Fibroblast of skin of right biceps (primary cell): ENCODE measurements at regions not wholly inside any gene's neighbourhood (a gene's known extent, or its start where the extent isn't known, plus 50 kb on each side); places are given as distances from the start of the nearest gene placed in this dataset.

ENCODE experiments used
- DNase-seq: peaks from one replicate; pipeline ENCODE4 v3.0.0-alpha.2; 2013

GRCh38 chr14:101004176-101004575 lies 100.7 kb upstream of the RTL1 start:
- no peak for DNase-seq

- DNase-seq = peak; percentile 71
These were observed 101.4 kb upstream of the RTL1 start for GRCh38 chr14:101004954-101005353.

GRCh38 chr14:101005447-101005846 lies 101.9 kb upstream of the RTL1 start:
- DNase-seq = no peak

DNA sequence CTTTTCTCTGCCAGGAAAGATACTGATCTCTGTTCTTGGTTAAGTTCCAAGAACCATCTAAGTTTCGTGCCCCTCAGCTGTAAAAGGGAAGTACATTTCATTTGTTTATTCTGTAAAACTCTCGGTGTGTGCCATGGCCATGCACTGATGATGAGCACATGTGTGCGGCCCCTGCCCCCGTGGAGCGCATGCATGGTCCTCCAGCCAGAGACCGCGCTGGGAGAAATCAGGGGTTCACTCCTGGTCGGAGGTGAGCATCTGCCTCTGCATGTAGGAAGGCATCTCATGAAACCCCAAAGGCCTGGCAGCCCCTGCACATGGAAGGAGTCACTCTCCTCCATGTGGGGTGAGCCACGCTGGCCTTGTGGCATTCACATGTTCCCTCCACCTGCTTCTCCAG lies 102.5 kb upstream of the RTL1 start:
- no peak for DNase-seq

DNA sequence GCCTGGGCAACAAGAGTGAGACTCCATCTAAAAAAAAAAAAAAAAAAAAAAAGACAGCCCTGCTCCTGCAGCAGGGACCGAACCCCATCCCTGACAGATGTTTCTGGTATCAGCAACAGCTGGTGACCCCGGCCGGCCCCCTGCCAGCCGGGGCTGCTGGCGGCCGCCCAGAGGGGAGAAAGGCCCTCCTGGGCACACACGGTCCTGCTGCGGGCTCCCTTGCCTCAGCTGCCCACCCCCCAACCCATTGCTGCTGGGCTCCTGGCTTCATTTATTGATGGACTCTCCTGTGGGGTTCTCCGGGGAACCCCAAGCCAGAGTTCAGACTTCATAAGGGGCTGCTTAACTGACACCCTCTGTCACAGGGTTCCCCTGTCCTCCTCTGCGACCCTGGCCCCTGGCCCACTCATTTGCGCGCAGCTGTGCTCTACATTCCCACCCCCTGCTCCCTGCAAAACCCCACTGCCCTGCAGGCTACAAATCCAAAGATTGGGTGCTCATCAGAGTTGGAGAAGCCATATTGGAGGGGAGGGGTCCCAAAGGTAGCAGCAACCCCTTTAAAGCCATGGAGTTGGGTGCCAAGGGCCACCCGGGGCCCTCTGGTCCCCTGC lies 103.6 kb upstream of the RTL1 start:
- no peak for DNase-seq

DNA sequence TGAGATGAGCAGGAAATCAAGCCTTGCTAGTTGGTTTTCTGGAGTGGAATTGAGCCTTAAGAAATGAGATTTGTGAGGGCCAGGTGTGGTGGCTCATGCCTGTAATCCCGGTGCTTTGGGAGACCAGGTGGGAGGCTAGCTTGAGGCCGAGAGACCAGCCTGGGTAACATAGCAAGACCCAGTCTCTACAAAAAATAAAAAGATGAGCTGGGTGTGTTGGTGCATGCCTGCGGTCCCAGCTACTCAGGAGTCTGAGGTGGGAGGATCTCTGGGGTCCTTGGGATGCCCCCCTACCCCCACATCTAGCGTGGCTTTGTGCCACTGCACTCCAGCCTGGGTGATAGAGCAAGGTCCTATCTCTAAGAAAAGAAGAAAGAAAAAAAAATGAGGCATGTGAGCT lies 104.2 kb upstream of the RTL1 start:
- no peak for DNase-seq

- DNase-seq = no peak
These were observed 104.7 kb upstream of the RTL1 start for GRCh38 chr14:101008196-101008595.

- peak; percentile 26 for DNase-seq
These were observed 105.3 kb upstream of the RTL1 start for GRCh38 chr14:101008631-101009336.

GRCh38 chr14:101009531-101009930 lies 106.0 kb upstream of the RTL1 start:
- no peak for DNase-seq

DNA sequence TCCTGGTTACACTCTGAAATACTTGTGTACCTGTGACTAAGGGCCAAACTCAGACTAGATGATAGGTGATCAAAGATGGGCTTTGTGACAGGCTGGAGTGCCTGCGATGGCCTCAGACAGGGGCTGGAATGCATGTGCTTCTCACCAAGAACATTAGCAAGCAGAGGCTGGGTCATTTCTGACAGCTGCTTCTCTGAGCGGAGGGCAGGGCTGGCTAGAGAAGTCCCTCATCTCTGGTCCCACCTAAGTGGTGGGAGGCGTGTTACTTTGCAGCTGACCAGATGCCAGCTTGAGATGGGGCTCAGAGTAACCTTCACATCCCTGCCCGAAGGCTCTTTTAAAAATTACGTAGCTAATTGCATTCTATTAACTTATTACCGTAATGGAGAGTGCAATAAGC lies 106.8 kb upstream of the RTL1 start:
- no peak for DNase-seq

DNA sequence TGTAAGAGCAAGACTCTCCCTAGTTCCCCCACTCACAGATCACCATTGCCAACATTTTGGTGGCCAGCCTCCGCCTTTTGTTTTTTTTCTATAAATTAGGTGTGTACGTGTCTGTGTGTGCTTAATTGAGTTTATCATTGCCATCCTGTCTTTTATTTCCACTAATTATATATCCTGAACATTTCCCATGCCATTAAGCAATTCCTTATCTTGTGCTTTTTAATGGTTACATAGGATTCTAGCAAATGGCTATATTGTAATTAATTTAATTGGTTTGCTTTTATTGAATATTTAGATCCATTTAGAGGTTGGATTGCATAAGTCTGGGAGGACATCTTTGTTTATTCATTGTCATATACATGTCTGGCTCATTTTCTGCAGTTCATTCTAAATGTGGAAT lies 107.3 kb upstream of the RTL1 start:
- DNase-seq = no peak

DNA sequence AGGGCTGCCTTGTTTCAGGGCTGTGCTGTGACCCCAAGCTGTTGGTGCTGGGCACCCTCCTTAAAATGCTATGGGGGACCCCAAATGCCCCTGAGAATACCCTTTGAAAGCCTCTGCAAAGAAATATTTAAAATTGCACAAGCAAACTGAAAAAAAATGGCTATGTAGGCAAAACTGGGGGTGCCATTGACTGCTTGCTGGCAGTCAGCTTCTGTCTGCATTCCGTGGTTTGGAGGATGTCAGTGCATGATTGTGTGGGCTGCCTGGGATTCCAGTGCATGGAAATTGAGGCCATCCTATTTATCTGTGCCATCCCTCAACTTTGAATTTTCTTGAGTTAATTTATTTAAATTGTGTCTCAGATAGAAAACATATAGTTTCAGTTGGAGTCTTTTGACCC lies 113.7 kb upstream of the RTL1 start:
- peak; percentile 69 for DNase-seq

DNA sequence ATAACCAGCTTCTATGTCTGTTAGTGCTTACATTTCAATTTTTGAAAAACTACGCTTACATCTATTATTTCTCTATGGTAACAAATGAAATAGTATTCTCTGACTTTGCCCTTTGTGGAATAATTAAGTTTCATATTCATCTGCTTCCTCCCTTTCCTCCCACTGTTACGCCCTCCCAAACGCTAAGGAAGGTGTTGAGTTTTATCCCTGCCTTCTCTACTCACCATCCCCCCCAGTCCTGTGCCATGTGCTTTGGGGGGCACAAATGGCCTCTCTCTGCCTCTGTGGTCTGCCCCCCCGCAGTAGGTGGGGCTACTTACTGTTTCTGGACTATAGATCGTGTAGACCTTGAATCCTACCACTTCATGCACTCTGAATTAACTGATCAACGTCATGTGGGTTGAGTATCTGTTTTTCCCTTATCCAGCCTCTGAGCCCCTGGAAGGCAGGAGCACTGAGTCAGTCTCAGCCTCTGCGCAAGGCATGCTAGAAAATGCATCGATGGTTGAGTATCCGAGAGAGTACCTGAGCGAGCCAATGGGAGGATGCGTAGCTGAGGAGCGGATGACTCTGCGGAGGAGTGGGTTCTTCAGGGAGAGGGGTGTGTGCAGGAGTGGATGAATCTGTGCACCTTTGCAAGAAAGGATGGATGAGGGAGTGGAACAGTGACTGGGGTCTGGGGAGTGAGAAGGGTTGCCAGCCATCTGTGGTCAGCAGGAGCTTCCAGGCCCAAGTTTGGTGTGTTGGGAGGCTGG lies 114.5 kb upstream of the RTL1 start:
- no peak for DNase-seq

GRCh38 chr14:101018561-101019290 lies 115.2 kb upstream of the RTL1 start:
- no peak for DNase-seq

- DNase-seq = no peak
These were observed 116.0 kb upstream of the RTL1 start for GRCh38 chr14:101019541-101019940.

DNA sequence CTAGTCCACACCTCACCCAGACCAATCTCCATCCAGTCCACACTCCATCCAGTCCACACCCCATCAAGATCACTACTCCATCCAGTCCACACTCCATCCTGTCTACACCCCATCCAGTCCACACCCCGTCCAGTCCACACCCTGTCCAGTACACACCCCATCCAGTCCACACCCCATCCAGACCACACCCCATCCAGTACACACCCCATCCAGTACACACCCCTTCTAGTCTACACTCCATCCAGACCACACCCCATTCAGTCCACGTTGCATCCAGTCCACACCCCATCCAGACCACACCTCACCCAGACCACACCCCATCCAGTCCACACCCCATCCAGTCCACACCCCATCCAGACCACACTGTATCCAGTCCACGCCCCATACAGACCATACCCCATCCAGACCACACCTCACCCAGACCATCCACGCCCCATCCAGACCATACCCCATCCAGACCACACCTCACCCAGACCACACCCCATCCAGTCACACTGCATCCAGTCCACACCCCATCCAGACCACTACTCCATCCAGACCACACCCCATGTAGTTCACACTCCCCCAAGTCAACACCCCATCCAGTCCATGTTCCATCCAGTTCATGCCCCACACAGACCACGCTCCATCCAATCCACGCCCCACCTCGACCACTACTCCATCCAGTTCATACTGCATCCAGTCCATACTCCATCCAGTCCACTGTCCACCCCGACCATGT lies 116.6 kb upstream of the RTL1 start:
- DNase-seq = no peak

DNA sequence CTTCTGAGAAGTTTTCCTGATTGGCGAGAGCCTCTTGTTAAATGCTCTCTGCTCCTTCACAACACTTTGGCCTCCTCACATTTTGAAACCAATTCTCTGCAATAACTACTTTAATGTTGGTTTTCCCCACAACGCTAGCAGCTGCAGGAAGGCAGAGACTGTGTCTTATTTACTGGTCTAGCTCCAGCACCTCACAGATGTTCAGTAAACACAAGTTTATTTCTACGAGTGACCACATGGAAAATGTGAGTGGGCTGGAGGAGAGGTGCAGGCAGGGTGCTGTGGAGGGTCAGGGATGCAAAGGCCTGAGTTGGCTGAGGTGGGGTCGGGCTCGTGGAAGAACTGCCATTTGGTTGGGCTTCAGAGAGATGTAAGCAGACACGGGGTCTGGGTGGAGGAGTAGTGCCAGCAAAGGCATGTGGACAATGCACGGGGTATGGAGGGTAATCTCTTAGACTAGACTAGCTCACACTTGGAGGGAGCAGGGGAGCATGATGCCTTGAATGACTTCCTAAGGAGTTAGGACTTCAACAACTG lies 117.4 kb upstream of the RTL1 start:
- DNase-seq = no peak

DNA sequence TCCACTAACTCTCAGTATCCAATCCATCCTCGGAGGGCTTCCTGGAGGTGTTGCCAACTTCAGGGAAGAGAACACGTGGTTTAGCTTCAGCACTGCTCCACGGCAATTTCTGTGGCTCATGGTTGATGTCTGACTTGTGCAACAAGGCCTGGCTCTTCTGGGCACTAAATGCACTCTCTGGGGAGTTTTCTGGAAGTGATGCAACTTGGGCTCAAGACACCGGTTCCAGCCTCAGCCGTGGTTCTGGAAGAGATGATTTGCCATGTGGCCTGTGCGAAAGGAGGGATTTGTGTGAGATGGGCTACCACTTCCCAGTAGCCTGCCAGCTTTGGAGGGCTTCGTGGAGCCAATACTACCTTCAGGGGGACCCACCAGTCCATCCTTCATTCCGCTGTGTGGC lies 118.6 kb upstream of the RTL1 start:
- DNase-seq = no peak

- no peak for DNase-seq
These were observed 119.5 kb upstream of the RTL1 start for GRCh38 chr14:101022916-101023435.

DNA sequence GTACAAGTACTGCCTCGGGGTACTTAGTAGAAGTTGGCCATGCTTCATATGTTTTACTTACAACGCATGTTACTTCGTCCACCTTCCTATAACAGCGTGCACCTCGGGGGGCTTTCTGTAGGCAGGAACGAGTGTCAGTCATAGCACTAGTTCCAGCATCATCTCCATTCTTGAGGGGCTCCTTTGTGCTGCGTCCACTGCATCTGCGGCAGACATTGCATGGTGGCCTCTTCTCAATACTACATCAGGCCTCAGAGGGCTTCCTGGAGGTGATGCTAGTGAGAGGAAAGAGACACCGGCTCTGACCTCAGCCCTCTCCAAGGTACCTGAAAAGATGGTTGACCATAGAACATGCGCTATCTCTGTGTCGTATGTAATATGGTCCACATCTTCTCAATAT lies 121.2 kb upstream of the RTL1 start:
- no peak for DNase-seq

DNA sequence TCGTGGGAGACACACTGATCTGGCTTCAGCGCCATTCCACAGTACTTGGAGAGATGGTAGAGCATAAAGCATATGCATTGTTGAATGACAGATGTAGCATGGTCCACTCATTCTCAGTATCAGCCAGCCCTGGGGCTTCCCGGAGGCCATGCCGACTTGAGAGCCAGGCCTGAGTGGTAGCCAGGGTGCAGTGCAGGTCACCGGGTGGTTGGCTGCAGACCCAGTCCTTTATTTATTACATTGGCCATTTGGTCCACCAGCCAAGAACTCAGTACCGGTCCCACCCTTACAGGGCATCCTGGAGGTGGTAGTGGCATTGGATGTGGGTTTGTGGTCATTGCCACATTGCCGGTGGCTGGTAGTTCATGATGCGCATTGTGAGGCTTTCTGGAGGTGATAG lies 121.6 kb upstream of the RTL1 start:
- DNase-seq = no peak

DNA sequence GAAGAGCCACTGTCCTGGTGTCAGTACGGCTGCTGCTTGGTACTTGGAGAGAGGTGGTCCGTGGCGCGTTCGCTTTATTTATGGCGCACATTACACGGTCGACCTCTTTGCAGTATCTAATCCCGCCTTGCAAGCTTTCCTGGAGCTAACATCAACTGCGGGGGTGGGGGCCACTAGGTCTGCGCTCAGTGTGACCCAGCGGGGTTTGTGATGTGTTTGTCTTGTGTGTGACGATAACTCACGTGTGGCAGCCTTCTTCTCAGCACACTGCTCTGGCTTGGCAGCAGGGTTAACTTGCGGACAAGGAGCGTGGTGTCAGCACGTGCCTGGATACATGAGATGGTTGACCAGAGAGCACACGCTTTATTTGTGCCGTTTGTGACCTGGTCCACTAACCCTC lies 122.2 kb upstream of the RTL1 start:
- DNase-seq = no peak
